ENCODE measurements at regions not wholly inside any gene's neighbourhood (a gene's known extent, or its start where the extent isn't known, plus 50 kb on each side); places are given as distances from the start of the nearest gene placed in this dataset.
"Not testable (repeated sequence)": the region's sequence is repeated elsewhere in the genome, so short reads cannot be mapped to it uniquely, and the experiment has no call there.

DNA sequence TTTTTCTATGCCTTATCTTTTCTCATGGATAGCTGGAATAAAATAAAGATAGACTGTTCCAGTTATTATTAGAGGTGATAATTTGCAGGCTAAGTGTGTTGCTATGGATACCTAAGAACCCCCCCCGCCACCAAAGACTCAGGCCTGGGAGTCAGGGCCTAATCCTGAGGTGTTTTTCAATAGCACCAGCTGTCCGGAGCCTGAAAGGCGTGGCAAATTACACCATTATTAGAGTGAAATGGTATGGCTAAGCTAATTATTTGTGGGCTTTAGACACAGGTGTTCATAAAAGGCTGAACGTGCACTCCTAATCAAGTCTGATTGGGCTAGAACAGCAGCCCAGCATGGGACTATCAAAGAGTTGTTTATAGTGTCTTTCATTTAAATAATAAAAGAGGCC lies 293.2 kb upstream of the DCC start:
- no peak for DNase-seq (ENCODE audit: low read depth)

DNA sequence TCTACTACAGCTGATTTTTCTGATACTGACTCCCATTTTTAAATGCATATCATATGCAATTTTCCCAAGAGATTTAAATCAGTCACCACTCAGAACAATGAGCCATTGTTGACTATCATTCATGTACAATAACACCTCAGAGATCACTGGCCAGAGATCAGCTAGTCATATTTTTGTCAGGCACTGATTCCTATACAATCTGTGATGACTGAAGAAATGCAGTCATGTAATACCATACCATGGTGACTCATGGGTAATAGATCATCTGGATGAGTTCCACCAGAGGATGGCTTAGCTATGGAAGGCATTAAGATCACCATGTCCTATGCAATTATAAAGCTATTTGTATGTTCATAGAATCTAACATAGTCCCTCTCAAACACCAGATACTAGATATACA lies 285.7 kb upstream of the DCC start:
- DNase-seq (ENCODE audit: low read depth), result no peak

DNA sequence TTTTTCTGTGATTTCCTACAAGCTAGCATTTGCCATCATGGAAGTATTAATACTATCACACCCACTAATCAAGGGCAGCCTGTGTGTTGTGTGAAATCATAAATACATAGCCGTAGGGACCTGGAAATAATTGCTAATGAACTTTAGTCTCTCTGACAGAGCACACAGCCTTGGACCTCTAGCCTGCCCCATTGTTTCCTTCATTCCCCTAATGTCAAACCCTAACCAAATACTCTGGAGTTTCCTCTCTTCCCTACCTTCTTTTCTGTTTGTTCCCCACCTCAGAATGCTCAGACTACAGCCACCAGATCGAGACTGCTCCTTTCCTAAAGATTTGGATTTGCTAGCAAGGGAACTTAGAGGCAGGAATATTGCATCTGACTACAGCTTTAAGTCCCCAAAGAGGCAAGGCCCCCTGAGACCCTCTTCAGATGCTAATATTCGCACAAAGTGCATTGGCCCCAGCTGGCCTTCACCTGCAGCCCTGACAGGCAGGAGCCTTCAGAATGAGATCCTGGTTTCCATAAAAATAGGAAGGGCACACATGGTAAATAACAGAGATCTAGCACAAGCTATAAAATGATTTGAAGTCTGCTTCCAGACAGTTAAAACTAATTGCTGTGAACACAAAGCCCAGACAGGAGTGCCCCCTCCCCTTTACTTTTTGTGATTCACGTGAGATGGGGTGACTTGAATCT lies 279.2 kb upstream of the DCC start:
- no peak for DNase-seq (ENCODE audit: low read depth)

DNA sequence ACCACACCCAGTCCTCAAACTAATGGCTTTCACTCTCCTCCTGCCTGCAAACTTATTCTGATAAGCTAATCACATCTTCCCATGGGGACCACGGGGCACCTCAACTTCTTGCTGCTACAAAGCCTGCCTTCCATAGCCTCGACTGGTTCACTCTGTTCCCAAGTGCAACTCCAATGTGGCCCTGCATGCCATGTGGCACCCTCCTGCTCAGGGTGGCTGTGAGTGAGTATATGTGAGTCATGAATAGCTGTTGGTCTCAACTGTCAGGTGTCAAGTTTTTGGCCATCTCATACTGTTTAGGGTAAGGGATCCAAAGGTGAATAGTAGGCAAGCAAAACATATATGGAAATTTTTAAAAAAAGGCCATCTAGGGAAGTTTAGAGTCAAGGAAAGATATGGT lies 276.1 kb upstream of the DCC start:
- DNase-seq (ENCODE audit: low read depth), result no peak

DNA sequence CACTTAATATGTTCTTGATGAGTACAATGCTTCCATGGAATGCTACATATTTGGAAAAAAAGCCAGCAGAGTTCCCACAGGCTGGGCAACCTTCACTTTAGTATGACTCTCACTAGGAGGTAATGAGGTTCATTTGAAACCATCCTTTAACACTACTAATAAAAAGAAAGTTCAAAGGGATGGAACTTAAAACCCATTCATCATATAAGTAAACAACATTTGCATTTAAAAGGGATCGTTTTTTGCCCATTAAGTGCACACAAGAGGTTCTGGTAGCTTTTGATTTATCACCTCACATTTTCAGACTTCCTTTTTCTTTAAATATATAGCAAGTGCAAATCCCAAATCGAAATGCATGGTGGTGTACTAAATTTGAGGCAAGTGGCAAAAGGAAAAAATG lies 270.8 kb upstream of the DCC start:
- no peak for DNase-seq (ENCODE audit: low read depth)

DNA sequence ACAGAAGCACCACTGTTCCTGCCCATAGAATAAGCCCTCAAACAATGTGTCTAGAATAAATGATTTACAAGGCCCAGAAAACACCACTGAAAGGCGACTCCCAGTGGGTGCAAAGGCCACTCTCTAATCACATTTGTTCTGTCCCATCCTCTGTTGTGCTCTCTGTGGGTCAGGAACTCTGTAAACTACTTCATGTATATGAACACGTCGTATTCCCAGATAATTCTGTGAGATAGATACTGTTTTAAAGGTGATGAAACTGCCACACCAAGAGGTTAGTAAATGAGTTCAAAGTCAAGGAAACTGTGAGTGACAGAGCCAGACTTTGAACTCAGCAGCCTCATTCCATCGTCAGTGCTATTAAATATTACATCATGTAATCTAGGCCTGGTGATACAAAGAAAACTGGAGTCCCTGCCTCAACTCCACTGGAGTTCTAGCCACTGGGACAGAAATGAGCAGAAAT lies 269.7 kb upstream of the DCC start:
- DNase-seq (ENCODE audit: low read depth), result no peak

DNA sequence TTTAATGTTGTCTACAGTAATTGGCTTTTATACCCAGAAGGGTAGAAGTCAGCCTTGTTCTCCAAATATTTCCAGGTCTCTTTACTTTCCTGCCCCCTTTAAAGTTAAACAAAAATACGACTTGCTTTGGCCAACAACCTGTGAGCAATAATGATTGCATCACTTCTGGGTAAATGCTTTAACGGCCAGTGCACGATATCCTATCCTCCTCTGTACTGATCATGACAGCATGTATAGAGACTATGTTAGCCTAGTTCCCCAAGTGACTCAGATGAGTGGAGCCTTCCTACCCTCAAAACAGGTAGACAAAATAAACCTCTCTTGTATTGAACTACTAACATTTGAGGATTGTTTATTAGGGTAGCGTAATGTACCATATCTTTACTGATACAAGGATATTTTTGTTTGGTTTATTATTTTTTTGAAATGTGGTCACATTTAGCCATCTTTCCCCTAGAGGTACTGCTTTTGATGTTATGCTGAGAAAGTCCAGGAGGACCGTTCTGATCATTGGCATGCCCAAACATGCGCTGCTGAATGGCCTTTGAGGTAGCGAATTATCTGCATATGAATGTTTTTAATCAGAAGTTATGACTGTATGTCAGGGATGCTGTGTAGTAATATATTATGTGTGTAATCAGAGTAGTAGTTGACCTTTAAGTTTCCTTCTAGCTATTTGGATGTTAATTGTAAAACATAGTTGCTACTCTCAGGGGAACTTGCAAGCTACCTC lies 262.6 kb upstream of the DCC start:
- DNase-seq (ENCODE audit: low read depth), result no peak

DNA sequence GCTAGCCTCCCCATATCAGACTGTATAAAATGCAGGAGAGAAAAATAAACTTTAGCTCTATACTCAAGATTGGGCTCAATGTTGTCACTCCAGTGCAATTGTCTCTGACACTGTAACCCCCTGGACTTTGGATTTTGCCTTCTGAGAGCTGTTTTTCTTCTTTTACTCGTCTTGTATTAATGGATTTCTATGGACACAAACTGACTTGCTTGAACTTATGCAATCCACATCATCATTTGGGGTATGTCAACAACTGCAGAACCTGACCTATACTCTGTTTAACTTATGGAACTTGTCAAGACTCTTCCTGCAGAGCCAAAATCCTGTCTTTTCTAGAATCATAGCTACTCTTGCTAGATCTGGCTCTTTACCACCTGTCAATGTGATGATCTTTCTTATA lies 257.8 kb upstream of the DCC start:
- no peak for DNase-seq (ENCODE audit: low read depth)

DNA sequence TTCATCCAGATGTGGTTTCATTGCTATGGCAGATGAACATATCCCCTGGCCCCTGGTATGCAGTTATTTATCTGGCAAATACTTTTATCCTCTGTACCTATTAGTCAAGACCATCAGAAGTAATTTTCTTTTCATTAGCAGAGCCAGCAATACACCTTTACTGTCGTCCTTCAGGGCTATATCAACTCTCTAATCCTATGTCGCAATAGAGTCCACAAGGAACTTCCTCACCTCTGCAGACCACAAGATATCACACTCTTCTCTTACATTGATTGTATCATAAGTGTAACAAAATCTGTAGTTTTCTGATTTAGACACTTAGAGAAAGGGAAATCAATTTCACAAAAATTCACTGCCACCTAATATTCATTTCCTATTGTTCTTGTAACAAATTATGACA lies 252.9 kb upstream of the DCC start:
- DNase-seq (ENCODE audit: low read depth), result no peak

DNA sequence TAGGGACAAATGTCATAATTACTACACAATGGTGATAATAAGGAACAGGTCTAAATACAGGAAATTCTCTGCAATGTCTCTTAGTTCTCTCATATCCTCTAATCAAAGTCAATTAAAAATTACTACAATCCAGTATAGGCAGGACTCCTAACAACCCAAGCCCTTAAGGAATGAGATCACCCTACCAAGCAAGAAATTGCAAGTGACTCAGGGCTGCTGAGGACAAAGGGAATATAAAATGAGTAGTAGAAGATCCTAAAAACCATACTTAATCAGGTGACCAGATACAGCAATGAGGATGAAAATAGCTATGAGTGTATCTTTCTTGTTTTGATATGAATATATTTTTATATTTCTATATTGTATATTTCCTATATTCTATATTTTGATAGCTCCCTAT lies 250.0 kb upstream of the DCC start:
- no peak for DNase-seq (ENCODE audit: low read depth)

DNA sequence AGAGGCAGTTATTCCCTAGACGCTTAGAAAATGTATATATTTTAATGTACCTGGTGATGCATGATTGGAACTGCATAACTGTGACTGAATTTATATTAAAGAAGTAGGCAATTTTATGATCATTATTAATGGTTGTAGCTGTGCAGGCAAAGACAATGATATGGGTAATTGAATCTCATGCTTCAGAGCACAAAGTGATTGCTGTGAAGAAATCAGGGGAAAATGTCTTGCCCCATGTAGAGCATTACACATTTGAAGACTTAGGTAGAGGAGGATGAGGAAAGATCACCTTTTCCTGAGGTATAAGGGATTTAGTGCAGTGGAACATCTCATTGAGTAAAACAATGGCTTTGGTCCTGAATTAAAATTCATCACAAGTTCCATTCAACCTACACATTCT lies 246.8 kb upstream of the DCC start:
- DNase-seq (ENCODE audit: low read depth), result no peak

DNA sequence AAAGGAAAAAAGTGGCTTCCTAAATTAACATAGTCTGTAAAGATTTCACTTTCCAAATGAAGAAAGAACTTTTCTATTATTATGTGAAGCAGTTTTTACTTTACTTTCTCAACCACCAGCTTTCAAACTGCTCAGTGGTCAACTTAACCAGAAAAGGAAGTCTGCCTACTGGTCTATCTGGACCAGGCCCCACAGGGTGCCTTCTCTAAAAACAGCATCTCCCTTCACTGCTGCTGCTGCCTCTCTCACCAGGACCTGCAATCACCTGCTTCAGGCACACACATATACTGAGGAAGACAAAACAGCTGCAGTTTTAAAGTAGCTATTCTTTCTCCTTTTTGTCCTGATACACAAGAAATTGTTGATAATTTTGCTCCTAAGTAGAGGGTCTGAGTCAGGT lies 221.3 kb upstream of the DCC start:
- DNase-seq (ENCODE audit: low read depth), result no peak

DNA sequence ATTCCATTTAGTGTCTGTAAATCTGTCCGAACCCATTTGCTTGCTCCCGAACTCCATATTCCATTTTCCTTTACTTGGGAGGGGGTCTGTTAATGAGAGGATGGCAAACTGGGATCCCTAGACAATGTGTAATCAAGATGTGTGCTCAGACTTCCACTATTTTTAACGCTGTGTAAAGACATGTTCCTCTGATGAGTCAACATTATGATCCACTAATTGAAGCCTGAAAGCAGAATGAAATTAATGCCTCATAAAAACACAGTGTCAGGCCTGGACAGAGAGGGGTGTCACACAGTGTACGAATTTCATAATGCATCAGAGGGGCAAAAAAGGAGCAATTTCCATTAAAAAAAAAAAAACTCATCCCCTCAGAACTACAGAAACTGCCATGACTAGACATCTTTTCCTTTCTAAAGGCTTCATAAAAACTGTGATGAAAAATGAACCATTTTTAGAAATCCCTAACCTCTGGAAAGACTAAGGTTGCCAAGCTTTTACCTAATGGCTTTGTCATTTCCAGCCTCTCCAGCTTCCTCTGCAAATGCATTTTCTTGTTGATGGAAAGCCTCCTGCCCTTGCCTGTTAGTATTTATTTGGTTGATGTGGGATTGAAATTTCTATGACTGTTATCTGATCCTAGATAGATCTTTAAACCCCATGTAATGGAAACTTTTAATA lies 209.2 kb upstream of the DCC start:
- DNase-seq (ENCODE audit: low read depth), result no peak

DNA sequence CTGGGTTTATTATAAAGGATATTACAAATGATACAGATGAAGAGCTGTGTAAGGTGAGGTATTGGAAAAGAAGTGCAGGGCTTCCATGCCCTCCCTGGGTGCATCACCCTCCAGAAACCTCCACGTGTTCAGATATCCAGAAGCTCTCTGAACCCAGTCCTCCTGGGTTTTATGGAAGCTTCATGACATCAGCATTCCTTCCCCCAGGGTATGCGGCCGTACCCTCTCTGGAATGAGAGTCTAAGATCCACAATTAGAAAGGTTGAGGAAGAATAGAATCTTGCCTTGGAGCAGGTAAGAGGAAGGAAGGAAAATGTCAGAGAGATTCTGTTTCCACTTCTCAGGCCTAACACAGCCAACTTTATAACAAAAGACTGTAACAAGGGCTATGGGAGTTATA lies 208.2 kb upstream of the DCC start:
- no peak for DNase-seq (ENCODE audit: low read depth)

DNA sequence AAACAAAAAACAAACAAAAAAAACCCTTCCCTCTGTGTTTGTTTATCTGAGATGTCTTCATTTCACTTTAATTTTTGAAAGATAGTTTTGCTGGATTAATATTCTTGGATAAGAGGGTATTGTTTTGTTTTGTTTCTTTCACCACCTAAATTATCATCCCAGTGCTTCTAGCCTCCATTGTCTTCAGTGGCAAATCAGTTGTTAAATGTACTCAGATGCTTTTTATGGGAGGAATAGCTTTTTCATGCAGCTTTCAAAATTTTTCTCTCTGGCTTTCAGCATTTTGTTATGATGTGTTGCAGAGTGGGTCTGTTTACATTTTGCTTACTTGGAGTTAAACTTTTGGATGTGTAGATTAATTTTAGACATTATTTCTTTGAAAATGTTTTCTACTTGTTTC lies 203.5 kb upstream of the DCC start:
- DNase-seq (ENCODE audit: low read depth), result no peak

DNA sequence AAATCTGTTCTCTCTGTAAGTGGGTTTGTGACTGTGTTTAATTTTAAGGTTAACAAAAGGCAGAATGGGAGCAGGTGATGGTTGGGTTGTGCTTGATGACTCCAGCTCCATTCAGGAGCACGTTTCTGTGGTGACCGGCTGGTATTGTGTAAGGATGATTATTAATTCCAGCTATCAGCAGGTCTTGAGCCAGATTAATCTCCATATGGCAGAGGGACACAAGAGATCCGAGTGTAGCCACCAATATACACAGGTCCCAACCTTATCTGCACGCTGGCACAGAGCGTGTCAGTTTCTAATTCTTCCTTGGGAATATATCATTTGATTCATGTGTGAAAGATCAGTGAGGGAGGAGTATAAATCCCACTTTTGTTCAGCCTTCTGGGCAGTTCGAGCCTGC lies 199.0 kb upstream of the DCC start:
- DNase-seq (ENCODE audit: low read depth), result no peak

DNA sequence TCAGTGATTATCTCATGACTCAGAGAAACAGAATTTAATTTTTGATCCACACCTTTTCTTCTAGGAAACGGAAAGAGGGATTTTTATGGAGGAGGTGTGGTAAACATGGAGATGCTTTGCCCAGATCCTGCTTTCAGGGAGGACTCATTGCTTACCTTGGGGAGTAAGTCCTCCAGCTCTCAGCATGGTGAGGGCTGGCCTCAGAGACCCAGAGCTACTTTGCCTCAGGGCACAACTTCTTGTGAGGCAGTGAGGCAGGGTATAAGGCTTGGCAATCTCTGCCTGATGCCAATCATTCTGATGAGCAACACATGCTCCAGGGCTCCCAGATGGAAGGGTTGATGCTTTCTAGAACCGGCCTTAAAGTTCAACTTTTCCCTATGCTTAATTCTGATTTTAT lies 189.9 kb upstream of the DCC start:
- no peak for DNase-seq (ENCODE audit: low read depth)

DNA sequence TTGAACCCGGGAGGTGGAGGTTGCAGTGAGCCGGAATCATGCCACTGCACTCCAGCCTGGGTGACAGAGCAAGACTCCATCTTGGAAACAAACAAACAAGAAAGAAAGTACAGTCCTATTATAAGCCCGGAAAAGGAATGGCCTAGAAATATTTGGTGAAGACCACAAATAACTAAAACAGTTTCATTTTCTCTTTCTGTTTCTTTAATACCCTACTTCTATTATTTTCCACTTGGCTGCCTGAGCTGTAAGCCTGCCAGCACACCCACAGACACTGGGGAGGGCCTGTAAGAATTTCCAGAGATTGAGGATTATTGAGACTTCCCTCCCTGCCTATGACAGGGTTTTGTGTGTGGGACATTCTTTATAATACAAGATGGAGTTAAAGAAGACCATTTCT lies 188.0 kb upstream of the DCC start:
- DNase-seq (ENCODE audit: low read depth), result no peak

DNA sequence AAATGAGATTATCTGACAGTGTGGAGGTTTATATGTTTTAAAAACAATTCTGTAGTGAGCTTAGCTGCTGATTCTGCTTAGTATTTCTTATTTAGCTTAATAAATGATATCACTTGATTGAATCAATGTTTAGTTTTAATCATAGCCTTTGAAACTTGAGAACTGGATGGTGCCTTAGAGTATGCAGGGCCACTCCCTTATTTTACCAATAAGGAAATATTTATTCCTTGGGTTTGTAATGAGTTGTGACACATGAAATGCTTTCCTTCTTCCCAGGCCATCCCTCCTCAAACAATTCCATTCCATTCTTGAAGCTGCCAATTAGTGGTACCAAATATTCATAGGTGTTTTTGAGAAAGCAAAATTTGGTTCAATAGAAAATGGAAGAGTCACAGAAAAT lies 183.8 kb upstream of the DCC start:
- DNase-seq (ENCODE audit: low read depth), result no peak

DNA sequence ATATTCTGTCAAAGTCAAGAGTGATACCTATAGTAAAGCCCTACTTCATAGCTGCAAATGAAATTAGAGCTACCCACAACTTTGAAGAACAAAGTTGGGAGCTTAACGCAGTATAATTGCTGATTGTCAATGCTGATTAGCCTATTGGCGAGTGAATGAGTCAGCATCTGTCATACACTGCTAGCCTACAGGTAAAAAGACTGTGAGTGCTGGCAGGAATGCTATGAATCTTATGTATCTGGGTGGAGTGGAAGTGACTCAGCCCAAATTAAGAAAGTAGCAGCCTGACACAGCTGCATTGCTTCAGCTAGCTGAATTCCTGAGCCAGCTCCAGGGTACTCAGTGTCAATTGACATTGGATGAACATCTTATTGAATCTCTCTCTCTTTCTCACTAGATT lies 179.4 kb upstream of the DCC start:
- no peak for DNase-seq (ENCODE audit: low read depth)

DNA sequence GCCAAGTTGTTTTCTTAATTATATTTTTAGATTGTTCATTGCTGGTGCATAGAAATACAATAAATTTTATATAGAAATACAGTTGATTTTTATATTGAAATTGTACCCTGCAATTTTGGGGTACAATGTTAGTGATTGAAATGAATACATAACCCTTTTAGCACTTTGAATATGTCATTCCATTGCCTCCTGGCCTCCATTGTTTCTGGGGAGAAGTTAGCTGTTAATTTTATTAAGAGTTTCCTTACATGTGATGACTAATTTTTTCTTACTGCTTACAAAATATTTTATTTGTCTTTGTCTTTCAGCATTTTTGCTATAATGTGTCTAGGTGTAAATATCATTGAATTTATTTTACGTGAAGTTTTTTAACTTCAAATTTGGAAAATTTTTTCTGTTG lies 176.5 kb upstream of the DCC start:
- no peak for DNase-seq (ENCODE audit: low read depth)

DNA sequence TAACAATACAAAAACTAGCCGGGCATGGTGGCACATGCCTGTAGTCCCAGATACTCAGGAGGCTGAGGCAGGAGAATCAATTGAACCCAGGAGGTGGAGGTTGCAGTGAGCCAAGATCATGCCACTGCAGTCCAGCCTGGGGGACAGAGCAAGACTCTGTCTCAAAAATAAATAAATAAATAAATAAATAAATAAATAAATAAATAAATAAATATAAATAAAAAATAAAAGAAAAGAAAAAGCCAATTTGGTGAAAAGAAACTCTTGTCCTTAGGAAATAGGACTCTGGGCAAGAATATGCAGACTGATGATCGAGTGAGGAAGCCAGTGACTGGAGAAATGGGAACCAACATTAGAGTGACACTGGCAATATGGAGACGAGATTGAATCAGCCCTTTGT lies 171.9 kb upstream of the DCC start:
- DNase-seq (ENCODE audit: low read depth), result not testable (repeated sequence)

DNA sequence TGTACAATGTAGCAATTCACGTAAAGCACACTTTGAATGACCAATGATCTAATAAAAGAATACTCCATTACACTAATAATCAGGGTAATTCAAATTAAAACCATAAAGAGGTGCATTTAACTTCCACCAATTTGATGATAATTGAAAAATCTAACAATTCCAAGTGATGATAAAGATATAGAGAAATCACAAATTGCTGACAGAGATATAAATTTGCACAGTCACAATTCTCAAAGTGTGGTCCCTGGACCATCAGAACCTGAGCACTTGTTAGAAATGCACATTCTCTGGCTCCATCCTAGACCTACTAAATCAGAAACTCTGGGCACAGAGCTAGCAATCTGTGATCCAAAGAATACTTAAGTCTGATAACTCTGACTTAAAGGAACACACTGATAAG lies 165.8 kb upstream of the DCC start:
- no peak for DNase-seq (ENCODE audit: low read depth)

Measured in forelimb muscle (tissue), 1 donor.